WTC11 (cell line): ENCODE measurements at regions not wholly inside any gene's neighbourhood (a gene's known extent, or its start where the extent isn't known, plus 50 kb on each side); places are given as distances from the start of the nearest gene placed in this dataset.

Source experiments
- ATAC-seq: fragments of 200-7000 bp; cut with Tn5 transposase; 2 replicates; pipeline ENCODE4 v1.10.0; 2021; ENCODE audit warnings: mild to moderate bottlenecking, moderate library complexity
- CTCF ChIA-PET: fragments of 300-600 bp; sonication (Branson Sonifier 250); formaldehyde crosslinking; loops from one replicate; lab custom pipeline; 2021; ENCODE audit warnings: antibody characterized with exemption; lab: Charles Lee
- POLR2A ChIA-PET: fragments of 350-600 bp; sonication (Branson Sonifier 250); formaldehyde crosslinking; loops from one replicate; lab custom pipeline; 2021; ENCODE audit warnings: antibody characterized with exemption; lab: Charles Lee
- DNase-seq: peaks from one replicate; pipeline ENCODE4 v3.0.0; 2021; ENCODE audit warnings: low spot score
- H3K27ac Mint-ChIP-seq: 2 replicates; pipeline ENCODE4 v1.8.0; 2021; ENCODE audit warnings: mixed read lengths
- H3K27me3 Mint-ChIP-seq: 2 replicates; pipeline ENCODE4 v1.8.0; 2021; ENCODE audit warnings: low read depth, mild to moderate bottlenecking, moderate library complexity, mixed read lengths
- H3K36me3 Mint-ChIP-seq: 2 replicates; pipeline ENCODE4 v1.8.0; 2021; ENCODE audit warnings: mixed read lengths
- H3K4me1 Mint-ChIP-seq: 2 replicates; pipeline ENCODE4 v1.8.0; 2022; ENCODE audit warnings: mixed read lengths
- H3K4me3 Mint-ChIP-seq: 2 replicates; pipeline ENCODE4 v1.8.0; 2021; ENCODE audit warnings: mild to moderate bottlenecking, moderate library complexity, mixed read lengths
- H3K9me3 Mint-ChIP-seq: 2 replicates; pipeline ENCODE4 v1.8.0; 2021; ENCODE audit warnings: mixed read lengths
- ATF1 ChIP-seq: sonication (generic); formaldehyde crosslinking; IDR thresholded peaks from 2 replicates; pipeline ENCODE4 v1.8.1; 2023; ENCODE audit warnings: mild to moderate bottlenecking, moderate library complexity, missing genetic modification reagents
- ATF6 ChIP-seq: sonication (generic); formaldehyde crosslinking; IDR thresholded peaks from 2 replicates; pipeline ENCODE4 v1.8.1; 2023; ENCODE audit warnings: mild to moderate bottlenecking, missing genetic modification reagents
- CREB1 ChIP-seq: sonication (generic); formaldehyde crosslinking; IDR thresholded peaks from 2 replicates; pipeline ENCODE4 v1.8.0; 2023; ENCODE audit warnings: mild to moderate bottlenecking, missing genetic modification reagents
- FOXJ3 ChIP-seq: sonication (generic); formaldehyde crosslinking; IDR thresholded peaks from 2 replicates; pipeline ENCODE4 v1.9.0; 2021; ENCODE audit warnings: missing genetic modification reagents, mild to moderate bottlenecking, borderline replicate concordance
- GTF2I ChIP-seq: fragments of 250-450 bp; sonication (Bioruptor Pico); conservative IDR thresholded peaks from 2 replicates; pipeline ENCODE4 v1.4.0; 2021; ENCODE audit warnings: mild to moderate bottlenecking
- HMGXB4 ChIP-seq: sonication (generic); formaldehyde crosslinking; IDR thresholded peaks from 2 replicates; pipeline ENCODE4 v1.8.1; 2023; ENCODE audit warnings: mild to moderate bottlenecking, moderate library complexity, missing genetic modification reagents
- KAT7 ChIP-seq: sonication (generic); formaldehyde crosslinking; IDR thresholded peaks from 2 replicates; pipeline ENCODE4 v1.8.1; 2023; ENCODE audit warnings: missing genetic modification reagents, mild to moderate bottlenecking, borderline replicate concordance
- MYBL2 ChIP-seq: sonication (generic); formaldehyde crosslinking; IDR thresholded peaks from 2 replicates; pipeline ENCODE4 v1.8.1; 2023; ENCODE audit warnings: mild to moderate bottlenecking, moderate library complexity, missing genetic modification reagents
- NFE2L1 ChIP-seq: sonication (generic); formaldehyde crosslinking; IDR thresholded peaks from 2 replicates; pipeline ENCODE4 v1.8.1; 2023; ENCODE audit warnings: missing genetic modification reagents
- RELA ChIP-seq: sonication (generic); formaldehyde crosslinking; IDR thresholded peaks from 2 replicates; pipeline ENCODE4 v1.8.1; 2022; ENCODE audit warnings: missing genetic modification reagents, mild to moderate bottlenecking, borderline replicate concordance
- SMAD4 ChIP-seq: sonication (generic); formaldehyde crosslinking; IDR thresholded peaks from 2 replicates; pipeline ENCODE4 v1.8.0; 2022; ENCODE audit warnings: mild to moderate bottlenecking, missing genetic modification reagents
- USF1 ChIP-seq: sonication (generic); formaldehyde crosslinking; IDR thresholded peaks from 2 replicates; pipeline ENCODE4 v1.8.0; 2022; ENCODE audit warnings: mild to moderate bottlenecking, missing genetic modification reagents
- USF2 ChIP-seq: sonication (generic); formaldehyde crosslinking; IDR thresholded peaks from 2 replicates; pipeline ENCODE4 v1.8.1; 2023; ENCODE audit warnings: mild to moderate bottlenecking, missing genetic modification reagents, moderate library complexity
- ZNF263 ChIP-seq: sonication (generic); formaldehyde crosslinking; IDR thresholded peaks from 2 replicates; pipeline ENCODE4 v1.8.1; 2022; ENCODE audit warnings: low read depth, mild to moderate bottlenecking, moderate library complexity, missing genetic modification reagents
- ZNF317 ChIP-seq: sonication (generic); formaldehyde crosslinking; IDR thresholded peaks from 2 replicates; pipeline ENCODE4 v1.8.1; 2023; ENCODE audit warnings: low read depth, mild to moderate bottlenecking, moderate library complexity, missing genetic modification reagents, borderline replicate concordance
- ZNF423 ChIP-seq: fragments of 250-450 bp; sonication (Bioruptor Pico); IDR thresholded peaks from 2 replicates; pipeline ENCODE4 v2.1.2; 2022; ENCODE audit warnings: mild to moderate bottlenecking, moderate library complexity
- TF ChIP-seq, protein P1 (sequence below): sonication (generic); formaldehyde crosslinking; IDR thresholded peaks from 2 replicates; pipeline ENCODE4 v1.8.0; 2022; ENCODE audit warnings: missing genetic modification reagents
- TF ChIP-seq, protein P2 (sequence below): fragments of 250-450 bp; sonication (Bioruptor Pico); IDR thresholded peaks from 2 replicates; pipeline ENCODE4 v1.9.0; 2021; ENCODE audit warnings: mild to moderate bottlenecking
- TF ChIP-seq, protein P3 (sequence below): sonication (generic); formaldehyde crosslinking; IDR thresholded peaks from 2 replicates; pipeline ENCODE4 v1.8.1; 2023; ENCODE audit warnings: mild to moderate bottlenecking, missing genetic modification reagents
- TF ChIP-seq, protein P4 (sequence below): fragments of 250-450 bp; sonication (Bioruptor Pico); IDR thresholded peaks from 2 replicates; pipeline ENCODE4 v1.9.0; 2021; ENCODE audit warnings: mild to moderate bottlenecking
- TF ChIP-seq, protein P5 (sequence below): sonication (generic); formaldehyde crosslinking; conservative IDR thresholded peaks from 2 replicates; pipeline ENCODE4 v1.8.1; 2022; ENCODE audit warnings: mild to moderate bottlenecking, missing genetic modification reagents

GRCh38 chr2:189267925-189268579 lies 88.5 kb upstream of the COL5A2 start (continued):
- TF ChIP-seq, protein P1, sequence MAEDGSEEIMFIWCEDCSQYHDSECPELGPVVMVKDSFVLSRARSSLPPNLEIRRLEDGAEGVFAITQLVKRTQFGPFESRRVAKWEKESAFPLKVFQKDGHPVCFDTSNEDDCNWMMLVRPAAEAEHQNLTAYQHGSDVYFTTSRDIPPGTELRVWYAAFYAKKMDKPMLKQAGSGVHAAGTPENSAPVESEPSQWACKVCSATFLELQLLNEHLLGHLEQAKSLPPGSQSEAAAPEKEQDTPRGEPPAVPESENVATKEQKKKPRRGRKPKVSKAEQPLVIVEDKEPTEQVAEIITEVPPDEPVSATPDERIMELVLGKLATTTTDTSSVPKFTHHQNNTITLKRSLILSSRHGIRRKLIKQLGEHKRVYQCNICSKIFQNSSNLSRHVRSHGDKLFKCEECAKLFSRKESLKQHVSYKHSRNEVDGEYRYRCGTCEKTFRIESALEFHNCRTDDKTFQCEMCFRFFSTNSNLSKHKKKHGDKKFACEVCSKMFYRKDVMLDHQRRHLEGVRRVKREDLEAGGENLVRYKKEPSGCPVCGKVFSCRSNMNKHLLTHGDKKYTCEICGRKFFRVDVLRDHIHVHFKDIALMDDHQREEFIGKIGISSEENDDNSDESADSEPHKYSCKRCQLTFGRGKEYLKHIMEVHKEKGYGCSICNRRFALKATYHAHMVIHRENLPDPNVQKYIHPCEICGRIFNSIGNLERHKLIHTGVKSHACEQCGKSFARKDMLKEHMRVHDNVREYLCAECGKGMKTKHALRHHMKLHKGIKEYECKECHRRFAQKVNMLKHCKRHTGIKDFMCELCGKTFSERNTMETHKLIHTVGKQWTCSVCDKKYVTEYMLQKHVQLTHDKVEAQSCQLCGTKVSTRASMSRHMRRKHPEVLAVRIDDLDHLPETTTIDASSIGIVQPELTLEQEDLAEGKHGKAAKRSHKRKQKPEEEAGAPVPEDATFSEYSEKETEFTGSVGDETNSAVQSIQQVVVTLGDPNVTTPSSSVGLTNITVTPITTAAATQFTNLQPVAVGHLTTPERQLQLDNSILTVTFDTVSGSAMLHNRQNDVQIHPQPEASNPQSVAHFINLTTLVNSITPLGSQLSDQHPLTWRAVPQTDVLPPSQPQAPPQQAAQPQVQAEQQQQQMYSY (CRISPR knock-in tag) = no peak
- no peak for TF ChIP-seq ZNF423
- TF ChIP-seq MYBL2 (CRISPR knock-in tag) = no peak
- TF ChIP-seq, protein P2, sequence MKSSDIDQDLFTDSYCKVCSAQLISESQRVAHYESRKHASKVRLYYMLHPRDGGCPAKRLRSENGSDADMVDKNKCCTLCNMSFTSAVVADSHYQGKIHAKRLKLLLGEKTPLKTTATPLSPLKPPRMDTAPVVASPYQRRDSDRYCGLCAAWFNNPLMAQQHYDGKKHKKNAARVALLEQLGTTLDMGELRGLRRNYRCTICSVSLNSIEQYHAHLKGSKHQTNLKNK = no peak
- TF ChIP-seq HMGXB4 (CRISPR knock-in tag) = no peak
- TF ChIP-seq RELA (CRISPR knock-in tag) = no peak
- no peak for TF ChIP-seq ATF1 (CRISPR knock-in tag)
- TF ChIP-seq KAT7 (CRISPR knock-in tag) = no peak
- no peak for TF ChIP-seq ATF6
- no peak for TF ChIP-seq NFE2L1 (CRISPR knock-in tag)
- TF ChIP-seq FOXJ3 (CRISPR knock-in tag) = no peak

DNA sequence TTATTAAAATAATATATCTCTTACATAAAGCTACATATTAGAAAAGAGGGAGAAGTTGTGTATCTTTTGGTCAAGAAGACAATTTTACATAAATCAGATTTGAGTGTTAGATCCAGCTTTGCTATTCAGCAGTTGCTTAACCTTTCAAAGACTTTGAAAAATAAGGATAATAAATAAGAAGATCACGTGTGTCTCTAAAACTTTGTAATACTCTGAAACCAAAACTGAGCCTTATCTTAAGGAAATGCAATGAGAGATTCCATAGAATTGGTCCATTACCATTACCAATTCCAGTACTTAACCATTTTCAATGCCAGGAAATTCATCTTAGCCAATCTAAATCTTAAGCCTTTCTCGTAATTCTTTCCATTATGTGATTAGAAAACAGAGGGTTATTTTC lies 89.2 kb upstream of the COL5A2 start:
- H3K4me3 Mint-ChIP-seq = no peak overlapping the region
- TF ChIP-seq, protein P3, sequence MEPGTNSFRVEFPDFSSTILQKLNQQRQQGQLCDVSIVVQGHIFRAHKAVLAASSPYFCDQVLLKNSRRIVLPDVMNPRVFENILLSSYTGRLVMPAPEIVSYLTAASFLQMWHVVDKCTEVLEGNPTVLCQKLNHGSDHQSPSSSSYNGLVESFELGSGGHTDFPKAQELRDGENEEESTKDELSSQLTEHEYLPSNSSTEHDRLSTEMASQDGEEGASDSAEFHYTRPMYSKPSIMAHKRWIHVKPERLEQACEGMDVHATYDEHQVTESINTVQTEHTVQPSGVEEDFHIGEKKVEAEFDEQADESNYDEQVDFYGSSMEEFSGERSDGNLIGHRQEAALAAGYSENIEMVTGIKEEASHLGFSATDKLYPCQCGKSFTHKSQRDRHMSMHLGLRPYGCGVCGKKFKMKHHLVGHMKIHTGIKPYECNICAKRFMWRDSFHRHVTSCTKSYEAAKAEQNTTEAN (CRISPR knock-in tag) = no peak
- TF ChIP-seq SMAD4 (no peak), USF2 (CRISPR knock-in tag) (no peak), USF1 (no peak), CREB1 (CRISPR knock-in tag) (no peak), ZNF263 (CRISPR knock-in tag) (no peak), ZNF317 (CRISPR knock-in tag) (no peak), GTF2I (CRISPR knock-in tag) (no peak), RELA (CRISPR knock-in tag) (no peak), KAT7 (CRISPR knock-in tag) (no peak)
- TF ChIP-seq, protein P4, sequence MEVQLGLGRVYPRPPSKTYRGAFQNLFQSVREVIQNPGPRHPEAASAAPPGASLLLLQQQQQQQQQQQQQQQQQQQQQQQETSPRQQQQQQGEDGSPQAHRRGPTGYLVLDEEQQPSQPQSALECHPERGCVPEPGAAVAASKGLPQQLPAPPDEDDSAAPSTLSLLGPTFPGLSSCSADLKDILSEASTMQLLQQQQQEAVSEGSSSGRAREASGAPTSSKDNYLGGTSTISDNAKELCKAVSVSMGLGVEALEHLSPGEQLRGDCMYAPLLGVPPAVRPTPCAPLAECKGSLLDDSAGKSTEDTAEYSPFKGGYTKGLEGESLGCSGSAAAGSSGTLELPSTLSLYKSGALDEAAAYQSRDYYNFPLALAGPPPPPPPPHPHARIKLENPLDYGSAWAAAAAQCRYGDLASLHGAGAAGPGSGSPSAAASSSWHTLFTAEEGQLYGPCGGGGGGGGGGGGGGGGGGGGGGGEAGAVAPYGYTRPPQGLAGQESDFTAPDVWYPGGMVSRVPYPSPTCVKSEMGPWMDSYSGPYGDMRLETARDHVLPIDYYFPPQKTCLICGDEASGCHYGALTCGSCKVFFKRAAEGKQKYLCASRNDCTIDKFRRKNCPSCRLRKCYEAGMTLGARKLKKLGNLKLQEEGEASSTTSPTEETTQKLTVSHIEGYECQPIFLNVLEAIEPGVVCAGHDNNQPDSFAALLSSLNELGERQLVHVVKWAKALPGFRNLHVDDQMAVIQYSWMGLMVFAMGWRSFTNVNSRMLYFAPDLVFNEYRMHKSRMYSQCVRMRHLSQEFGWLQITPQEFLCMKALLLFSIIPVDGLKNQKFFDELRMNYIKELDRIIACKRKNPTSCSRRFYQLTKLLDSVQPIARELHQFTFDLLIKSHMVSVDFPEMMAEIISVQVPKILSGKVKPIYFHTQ = no peak
- TF ChIP-seq, protein P5, sequence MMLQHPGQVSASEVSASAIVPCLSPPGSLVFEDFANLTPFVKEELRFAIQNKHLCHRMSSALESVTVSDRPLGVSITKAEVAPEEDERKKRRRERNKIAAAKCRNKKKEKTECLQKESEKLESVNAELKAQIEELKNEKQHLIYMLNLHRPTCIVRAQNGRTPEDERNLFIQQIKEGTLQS = no peak

More for the DNA sequence above, 89.2 kb upstream of the COL5A2 start:
- ChIA-PET POLR2A (no interaction called here), CTCF (no interaction called here)
- Mint-ChIP-seq H3K4me1 (no peaks in the 10 kb centered on the region), H3K9me3 (peaks cover 29% of the 10 kb centered on the region), H3K27me3 (no peaks in the 10 kb centered on the region), H3K27ac (no peak overlapping the region), H3K36me3 (peaks cover 4% of the 10 kb centered on the region)
- ATAC-seq (no peak), DNase-seq (no peak)
